ENCODE measurements at regions not wholly inside any gene's neighbourhood (a gene's known extent, or its start where the extent isn't known, plus 50 kb on each side); places are given as distances from the start of the nearest gene placed in this dataset.

- TF ChIP-seq, protein P1, sequence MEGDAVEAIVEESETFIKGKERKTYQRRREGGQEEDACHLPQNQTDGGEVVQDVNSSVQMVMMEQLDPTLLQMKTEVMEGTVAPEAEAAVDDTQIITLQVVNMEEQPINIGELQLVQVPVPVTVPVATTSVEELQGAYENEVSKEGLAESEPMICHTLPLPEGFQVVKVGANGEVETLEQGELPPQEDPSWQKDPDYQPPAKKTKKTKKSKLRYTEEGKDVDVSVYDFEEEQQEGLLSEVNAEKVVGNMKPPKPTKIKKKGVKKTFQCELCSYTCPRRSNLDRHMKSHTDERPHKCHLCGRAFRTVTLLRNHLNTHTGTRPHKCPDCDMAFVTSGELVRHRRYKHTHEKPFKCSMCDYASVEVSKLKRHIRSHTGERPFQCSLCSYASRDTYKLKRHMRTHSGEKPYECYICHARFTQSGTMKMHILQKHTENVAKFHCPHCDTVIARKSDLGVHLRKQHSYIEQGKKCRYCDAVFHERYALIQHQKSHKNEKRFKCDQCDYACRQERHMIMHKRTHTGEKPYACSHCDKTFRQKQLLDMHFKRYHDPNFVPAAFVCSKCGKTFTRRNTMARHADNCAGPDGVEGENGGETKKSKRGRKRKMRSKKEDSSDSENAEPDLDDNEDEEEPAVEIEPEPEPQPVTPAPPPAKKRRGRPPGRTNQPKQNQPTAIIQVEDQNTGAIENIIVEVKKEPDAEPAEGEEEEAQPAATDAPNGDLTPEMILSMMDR (IDR thresholded peaks at IDR 0.05) = no peak
- no peak for TF ChIP-seq POLR2A (IDR thresholded peaks at IDR 0.05)
These were observed 453.5 kb upstream of the TPK1 start for GRCh38 chr7:145289384-145289783.
